GM12875 (cell line): ENCODE measurements at regions not wholly inside any gene's neighbourhood (a gene's known extent, or its start where the extent isn't known, plus 50 kb on each side); places are given as distances from the start of the nearest gene placed in this dataset.
A peak's percentile ranks its signal among the peaks of the same experiment; 100 is the strongest.
"Not testable (repeated sequence)": the region's sequence is repeated elsewhere in the genome, so short reads cannot be mapped to it uniquely, and the experiment has no call there.

Experiments
- H3K4me3 ChIP-seq: one replicate; pipeline ENCODE4 v1.5.1; 2011; ENCODE audit warnings: low read depth, low read length, control low read depth
- CTCF ChIP-seq: IDR thresholded peaks from 2 replicates; pipeline ENCODE4 v1.5.1; 2011; ENCODE audit warnings: low read depth, mild to moderate bottlenecking, control low read depth, inconsistent platforms, low read length, moderate library complexity, borderline replicate concordance; ENCODE audit not compliant: insufficient read depth

DNA sequence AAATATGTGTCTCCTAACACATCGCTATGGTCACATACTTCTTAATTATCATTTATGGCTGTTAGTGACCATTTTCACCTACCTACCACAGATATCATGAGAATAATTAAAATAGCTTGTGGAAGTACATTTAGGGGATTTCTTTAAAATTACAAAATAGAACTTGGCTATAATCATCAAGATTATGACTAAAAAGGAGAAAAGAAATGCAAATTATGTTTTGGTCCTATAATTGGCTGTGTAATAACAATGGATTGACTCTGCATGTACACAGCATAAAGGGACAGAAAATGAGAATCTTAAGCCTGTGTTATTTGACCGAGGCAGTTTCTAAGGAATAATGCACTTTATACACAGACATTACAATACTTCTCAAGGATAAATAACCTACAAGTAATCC lies 197.7 kb upstream of the ZNF322 start:
- H3K4me3 ChIP-seq = not testable (repeated sequence)

DNA sequence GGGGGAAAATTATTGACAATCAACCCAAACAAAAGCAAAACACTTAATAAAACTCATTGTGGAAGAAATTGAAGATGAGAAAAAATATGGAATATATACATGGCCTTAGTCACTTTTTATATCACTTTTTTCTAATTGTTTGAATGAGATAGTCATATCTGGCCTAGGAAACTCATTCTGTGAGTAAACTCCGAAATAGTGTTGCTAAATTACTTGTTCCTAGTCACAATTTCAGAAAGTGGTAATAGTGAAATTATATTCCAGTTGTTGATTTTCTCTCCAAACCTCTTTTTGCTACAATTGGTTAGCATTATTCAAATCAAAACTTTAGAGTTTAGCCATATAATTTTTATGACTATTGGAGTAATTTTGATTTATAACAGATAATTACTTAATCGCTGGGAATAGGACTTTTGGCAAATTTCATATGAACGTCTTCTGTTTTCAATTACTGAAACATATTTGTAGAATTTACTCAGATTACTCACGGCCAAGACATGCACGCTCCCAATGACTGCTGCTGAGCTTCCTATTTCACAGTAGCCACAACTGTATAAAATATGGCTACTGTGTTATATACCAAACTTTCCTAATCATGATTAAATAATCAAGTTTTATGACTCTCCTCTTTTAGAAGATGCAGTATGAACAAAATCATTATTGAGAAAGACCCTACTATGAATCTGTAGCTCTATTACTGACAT lies 199.7 kb upstream of the ZNF322 start:
- H3K4me3 ChIP-seq = not testable (repeated sequence)

DNA sequence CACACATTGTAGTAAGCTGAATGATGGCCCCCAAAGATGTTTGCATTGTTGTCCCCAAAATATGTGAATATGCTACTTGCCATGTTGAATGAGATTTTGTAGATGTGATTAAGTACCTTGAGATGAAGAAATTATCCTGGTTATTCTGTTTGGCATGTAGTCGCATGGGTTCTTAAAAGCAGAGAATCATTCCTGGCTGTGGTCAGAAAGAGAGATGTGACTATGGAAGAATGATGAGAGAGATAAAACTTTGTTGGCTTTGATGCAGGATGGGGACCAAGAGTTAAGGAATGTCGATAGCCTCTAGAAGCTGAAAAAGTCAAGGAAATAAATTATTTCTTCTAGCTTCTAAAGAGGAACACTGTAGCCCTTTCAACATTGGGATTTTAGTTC lies 200.2 kb upstream of the ZNF322 start:
- not testable (repeated sequence) for H3K4me3 ChIP-seq

- H3K4me3 ChIP-seq = not testable (repeated sequence)
Observed at GRCh38 chr6:26861913-26862312, 202.4 kb upstream of the ZNF322 start.

DNA sequence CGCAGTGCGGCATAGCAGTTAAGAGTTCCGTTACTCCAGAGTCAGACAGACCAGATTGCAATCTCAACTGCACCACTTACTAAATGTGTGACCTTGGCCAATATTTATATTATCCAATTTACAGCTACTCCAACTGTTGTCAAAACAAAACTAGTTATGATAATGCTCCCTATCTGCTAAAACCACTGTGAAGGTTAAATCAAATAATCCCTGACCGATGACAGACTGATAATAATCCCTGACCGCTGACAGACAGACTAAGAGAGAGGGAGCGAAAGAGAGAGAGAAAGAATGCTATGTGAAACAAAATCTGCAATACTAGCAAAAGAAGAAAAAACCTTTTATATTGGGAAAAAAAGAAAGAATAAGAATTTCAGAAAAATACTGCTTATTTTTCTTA lies 204.1 kb upstream of the ZNF322 start:
- not testable (repeated sequence) for H3K4me3 ChIP-seq

GRCh38 chr6:26898785-26899184 lies 239.2 kb upstream of the ZNF322 start:
- not testable (repeated sequence) for H3K4me3 ChIP-seq

GRCh38 chr6:26924206-26924605 lies 264.7 kb upstream of the ZNF322 start:
- not testable (repeated sequence) for H3K4me3 ChIP-seq

- not testable (repeated sequence) for H3K4me3 ChIP-seq
Observed at GRCh38 chr6:26928190-26928589, 268.6 kb upstream of the ZNF322 start.

- H3K4me3 ChIP-seq = not testable (repeated sequence)
Observed at GRCh38 chr6:26937258-26937657, 277.7 kb upstream of the ZNF322 start.

GRCh38 chr6:26951211-26951610 lies 291.7 kb upstream of the ZNF322 start:
- H3K4me3 ChIP-seq = not testable (repeated sequence)

DNA sequence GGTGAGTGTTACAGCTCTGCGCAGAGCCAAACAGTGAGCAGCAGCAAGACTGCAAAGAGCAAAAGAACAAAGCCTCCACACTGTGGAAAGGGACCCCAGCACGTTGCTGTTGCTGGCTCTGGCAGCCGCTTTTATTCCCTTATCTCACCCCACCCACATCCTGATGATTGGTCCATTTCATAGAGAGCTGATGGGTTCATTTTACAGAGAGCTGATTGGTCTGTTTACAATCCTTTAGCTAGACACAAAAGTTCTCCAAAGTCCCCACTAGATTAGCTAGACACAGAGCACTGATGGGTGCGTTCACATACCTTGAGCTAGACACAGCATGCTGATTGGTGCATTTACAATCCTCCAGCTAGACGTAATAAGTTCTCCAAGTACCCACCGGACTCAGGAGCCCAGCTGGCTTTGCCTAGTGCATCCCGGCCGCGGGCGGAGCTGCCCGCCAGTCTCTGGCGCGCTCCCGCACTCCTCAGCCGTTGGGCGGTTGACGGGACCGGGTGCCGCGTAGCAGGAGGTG lies 291.4 kb upstream of the PRSS16 start:
- not testable (repeated sequence) for H3K4me3 ChIP-seq

- H3K4me3 ChIP-seq = peak overlapping the region; percentile 47
- TF ChIP-seq CTCF = peak; percentile 44; the same call in 1 of the 2 replicates
Observed at GRCh38 chr6:26956601-26957184, 290.8 kb upstream of the PRSS16 start.

- not testable (repeated sequence) for H3K4me3 ChIP-seq
Observed at GRCh38 chr6:26957399-26958127, 289.9 kb upstream of the PRSS16 start.

- not testable (repeated sequence) for H3K4me3 ChIP-seq
Observed at GRCh38 chr6:26961236-26961635, 286.3 kb upstream of the PRSS16 start.

DNA sequence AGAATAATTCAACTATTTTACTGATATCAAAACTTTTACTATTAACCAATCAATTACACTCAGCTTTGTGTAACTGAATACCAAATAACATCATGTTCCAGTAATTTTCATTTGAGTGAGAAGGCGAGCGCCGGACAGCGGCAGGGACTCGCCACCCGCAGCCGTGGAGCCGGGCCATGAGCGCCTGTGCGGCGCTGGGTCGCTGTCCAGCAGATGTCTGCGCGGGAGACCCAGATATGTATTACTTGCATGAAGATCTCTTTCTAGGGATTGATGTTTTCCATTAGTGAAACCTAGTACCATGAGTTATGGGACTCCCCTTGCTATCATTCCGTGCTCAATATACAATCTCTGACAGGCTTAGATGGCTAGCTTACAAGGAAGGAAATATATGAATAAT lies 245.1 kb upstream of the PRSS16 start:
- H3K4me3 ChIP-seq = no peak overlapping the region
- TF ChIP-seq CTCF = no peak
